HL-60 (cell line): ENCODE measurements at regions not wholly inside any gene's neighbourhood (a gene's known extent, or its start where the extent isn't known, plus 50 kb on each side); places are given as distances from the start of the nearest gene placed in this dataset.

Source experiments
- POLR2AphosphoS5 ChIP-seq: IDR thresholded peaks from 2 replicates; pipeline ENCODE4 v1.6.1; 2012; ENCODE audit warnings: low read depth
- TF ChIP-seq, protein P1 (sequence below): IDR thresholded peaks from one replicate; pipeline ENCODE4 v1.5.1; 2011; ENCODE audit warnings: low read length, control low read depth, inconsistent platforms; ENCODE audit not compliant: insufficient read depth
- TF ChIP-seq, protein P2 (sequence below): IDR thresholded peaks from 2 replicates; pipeline ENCODE4 v1.6.1; 2012; ENCODE audit warnings: low read depth; ENCODE audit not compliant: insufficient replicate concordance

DNA sequence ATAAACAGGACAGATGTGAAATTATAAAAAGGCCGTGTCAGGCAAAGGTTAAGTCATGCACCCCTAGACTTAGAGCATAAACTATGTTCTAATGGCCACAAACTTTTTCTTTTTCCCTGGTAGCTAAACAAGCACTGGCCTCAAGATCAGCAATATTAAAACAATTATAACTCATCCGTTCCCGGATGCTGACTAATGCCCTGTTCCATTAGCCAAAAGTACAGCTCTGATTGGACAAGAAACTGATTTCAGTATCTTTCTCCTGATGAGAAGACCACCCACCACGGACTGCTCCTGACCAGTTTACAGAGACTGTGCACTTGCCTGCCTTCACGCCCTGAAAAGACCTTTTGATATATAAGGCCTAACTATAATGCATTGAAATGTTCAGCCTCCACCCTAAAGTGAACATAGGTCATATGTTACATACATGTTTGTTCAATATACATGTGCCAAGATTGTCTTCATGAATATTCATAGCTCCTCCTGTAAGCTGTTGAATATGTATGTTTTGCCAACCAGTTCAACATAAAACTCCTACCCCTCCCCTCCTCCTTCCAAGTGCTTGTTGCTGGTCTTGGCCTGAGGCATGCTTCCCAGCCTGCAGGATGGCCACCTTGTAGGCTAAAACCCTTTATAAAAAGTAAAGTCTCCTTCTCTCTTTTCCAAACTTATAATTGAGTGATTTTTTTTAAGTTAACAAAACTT lies 162.0 kb downstream of the IPO8 start:
- TF ChIP-seq, protein P1, sequence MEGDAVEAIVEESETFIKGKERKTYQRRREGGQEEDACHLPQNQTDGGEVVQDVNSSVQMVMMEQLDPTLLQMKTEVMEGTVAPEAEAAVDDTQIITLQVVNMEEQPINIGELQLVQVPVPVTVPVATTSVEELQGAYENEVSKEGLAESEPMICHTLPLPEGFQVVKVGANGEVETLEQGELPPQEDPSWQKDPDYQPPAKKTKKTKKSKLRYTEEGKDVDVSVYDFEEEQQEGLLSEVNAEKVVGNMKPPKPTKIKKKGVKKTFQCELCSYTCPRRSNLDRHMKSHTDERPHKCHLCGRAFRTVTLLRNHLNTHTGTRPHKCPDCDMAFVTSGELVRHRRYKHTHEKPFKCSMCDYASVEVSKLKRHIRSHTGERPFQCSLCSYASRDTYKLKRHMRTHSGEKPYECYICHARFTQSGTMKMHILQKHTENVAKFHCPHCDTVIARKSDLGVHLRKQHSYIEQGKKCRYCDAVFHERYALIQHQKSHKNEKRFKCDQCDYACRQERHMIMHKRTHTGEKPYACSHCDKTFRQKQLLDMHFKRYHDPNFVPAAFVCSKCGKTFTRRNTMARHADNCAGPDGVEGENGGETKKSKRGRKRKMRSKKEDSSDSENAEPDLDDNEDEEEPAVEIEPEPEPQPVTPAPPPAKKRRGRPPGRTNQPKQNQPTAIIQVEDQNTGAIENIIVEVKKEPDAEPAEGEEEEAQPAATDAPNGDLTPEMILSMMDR = no peak
- TF ChIP-seq POLR2AphosphoS5 = no peak
- TF ChIP-seq, protein P2, sequence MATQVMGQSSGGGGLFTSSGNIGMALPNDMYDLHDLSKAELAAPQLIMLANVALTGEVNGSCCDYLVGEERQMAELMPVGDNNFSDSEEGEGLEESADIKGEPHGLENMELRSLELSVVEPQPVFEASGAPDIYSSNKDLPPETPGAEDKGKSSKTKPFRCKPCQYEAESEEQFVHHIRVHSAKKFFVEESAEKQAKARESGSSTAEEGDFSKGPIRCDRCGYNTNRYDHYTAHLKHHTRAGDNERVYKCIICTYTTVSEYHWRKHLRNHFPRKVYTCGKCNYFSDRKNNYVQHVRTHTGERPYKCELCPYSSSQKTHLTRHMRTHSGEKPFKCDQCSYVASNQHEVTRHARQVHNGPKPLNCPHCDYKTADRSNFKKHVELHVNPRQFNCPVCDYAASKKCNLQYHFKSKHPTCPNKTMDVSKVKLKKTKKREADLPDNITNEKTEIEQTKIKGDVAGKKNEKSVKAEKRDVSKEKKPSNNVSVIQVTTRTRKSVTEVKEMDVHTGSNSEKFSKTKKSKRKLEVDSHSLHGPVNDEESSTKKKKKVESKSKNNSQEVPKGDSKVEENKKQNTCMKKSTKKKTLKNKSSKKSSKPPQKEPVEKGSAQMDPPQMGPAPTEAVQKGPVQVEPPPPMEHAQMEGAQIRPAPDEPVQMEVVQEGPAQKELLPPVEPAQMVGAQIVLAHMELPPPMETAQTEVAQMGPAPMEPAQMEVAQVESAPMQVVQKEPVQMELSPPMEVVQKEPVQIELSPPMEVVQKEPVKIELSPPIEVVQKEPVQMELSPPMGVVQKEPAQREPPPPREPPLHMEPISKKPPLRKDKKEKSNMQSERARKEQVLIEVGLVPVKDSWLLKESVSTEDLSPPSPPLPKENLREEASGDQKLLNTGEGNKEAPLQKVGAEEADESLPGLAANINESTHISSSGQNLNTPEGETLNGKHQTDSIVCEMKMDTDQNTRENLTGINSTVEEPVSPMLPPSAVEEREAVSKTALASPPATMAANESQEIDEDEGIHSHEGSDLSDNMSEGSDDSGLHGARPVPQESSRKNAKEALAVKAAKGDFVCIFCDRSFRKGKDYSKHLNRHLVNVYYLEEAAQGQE = no peak
